ENCODE measurements at regions not wholly inside any gene's neighbourhood (a gene's known extent, or its start where the extent isn't known, plus 50 kb on each side); places are given as distances from the start of the nearest gene placed in this dataset.

DNA sequence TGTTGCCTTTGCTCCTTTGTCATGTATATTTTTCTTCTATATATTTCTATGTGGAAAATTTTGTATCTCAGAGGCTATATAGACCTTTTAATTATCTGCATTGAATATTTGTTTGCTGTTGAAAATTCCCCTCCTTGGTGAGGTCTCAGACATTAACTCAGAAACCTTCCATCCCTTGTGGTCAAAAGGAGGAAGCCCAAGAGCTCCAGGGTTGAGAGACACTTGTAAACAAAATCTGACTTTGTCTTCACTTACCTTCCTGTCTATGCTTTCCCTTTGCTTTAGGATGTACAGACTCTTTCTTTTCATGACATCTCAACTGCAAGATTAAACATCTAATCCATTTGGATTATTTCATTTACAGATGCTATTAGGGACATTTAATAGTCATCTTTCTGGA is 157.5 kb downstream of the PCDH20 start:
- TF ChIP-seq, protein P1, sequence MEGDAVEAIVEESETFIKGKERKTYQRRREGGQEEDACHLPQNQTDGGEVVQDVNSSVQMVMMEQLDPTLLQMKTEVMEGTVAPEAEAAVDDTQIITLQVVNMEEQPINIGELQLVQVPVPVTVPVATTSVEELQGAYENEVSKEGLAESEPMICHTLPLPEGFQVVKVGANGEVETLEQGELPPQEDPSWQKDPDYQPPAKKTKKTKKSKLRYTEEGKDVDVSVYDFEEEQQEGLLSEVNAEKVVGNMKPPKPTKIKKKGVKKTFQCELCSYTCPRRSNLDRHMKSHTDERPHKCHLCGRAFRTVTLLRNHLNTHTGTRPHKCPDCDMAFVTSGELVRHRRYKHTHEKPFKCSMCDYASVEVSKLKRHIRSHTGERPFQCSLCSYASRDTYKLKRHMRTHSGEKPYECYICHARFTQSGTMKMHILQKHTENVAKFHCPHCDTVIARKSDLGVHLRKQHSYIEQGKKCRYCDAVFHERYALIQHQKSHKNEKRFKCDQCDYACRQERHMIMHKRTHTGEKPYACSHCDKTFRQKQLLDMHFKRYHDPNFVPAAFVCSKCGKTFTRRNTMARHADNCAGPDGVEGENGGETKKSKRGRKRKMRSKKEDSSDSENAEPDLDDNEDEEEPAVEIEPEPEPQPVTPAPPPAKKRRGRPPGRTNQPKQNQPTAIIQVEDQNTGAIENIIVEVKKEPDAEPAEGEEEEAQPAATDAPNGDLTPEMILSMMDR (conservative IDR thresholded peaks at IDR 0.05; ENCODE audit: low read depth, low read length): no peak
- no peak overlapping the region for H3K4me3 ChIP-seq (ENCODE audit: low read depth, low read length)

DNA sequence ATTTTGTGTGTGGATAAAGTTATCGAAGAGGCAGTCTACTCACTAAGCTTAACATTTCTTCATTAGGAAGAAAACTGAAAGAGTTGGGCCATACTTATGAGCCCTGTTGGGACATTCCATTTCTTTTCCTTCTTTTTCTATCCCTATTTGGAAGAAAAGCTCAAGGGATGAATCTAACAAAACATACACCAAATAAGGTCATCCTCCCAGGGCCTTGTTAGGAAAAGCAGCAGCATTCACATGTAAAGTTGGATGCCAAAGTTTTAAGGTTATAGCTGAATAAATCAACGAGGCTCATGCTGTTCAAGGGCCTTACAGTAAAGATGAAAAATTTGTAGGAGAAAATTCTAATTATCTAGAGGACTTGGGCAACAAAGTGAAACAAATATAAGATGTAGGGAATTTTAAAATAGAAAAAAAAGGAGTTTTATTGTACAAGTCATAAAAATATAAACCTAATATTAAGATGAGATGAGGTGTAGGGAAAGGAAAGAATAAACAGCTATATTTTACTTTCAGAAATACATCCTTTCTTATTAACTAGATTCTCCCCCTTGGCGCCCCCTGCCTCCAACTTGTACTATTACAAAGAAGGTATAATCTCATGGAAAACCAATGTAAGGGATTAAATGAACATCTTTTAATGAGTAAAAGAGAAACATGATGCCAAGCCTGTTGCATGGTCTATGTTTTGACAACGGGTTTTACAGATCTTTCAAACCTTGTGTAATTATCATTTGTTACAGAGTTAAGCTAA is 160.4 kb downstream of the PCDH20 start:
- H3K4me3 ChIP-seq (ENCODE audit: low read depth, low read length): no peak overlapping the region
- TF ChIP-seq, protein P1 (conservative IDR thresholded peaks at IDR 0.05; ENCODE audit: low read depth, low read length): no peak
- DNase-seq (ENCODE audit: low read depth): no peak

More for the DNA sequence above, 157.5 kb downstream of the PCDH20 start:
- no peak for DNase-seq (ENCODE audit: low read depth)

DNA sequence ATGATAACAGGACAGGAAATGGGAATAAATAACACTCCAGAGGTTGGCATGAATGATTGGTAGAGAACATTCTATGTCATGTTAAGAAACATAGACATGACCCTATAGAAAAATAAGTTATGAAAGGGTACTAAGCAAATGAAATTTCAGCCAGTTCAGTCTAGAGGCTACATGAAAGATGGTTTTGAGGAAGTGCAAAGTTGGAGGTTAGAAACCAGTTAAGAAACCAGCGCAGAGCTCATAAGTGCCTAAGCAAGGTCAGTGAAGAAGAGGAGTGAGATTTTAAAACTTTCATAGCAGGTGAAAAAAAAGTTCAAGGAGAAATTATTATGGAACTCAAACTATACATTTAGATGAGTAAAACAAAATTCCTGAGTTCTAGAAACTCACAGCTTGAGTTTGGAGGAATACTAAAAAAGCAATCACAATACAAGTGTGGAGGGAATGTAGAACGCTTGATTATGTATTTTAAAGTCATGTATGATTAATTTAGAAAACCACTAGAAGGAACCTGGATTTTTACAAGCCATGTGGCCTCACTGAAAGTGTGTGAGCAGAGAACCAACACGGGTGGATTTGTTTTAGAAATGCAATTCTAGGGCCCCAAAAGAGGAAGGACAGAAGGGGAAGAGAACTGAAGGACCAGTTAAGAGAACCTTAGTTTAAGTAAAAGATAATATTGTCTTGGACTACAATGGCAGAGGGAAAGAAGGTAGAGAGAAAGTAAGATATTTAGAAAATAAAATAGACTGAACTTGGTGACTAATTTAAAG is 162.4 kb downstream of the PCDH20 start:
- no peak for DNase-seq (ENCODE audit: low read depth)

DNA sequence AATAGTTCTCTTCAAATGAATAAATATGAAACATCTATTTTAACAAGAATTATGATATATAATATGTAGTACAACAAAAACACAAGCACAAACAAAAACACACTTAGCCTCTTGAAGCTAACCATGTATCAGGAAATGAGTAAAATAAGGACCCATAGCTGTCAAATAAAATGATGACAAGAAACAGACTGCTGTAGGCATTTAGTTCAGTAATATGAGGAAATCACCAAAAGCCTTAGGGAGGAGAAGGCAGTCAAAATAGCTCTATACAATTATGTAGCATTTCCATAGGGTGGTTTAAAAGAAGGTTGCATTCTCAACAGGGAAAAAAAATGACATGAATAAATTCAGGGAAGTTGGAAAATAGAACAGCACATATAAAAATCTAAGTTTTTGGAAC is 163.4 kb downstream of the PCDH20 start:
- no peak overlapping the region for H3K4me3 ChIP-seq (ENCODE audit: low read depth, low read length)
- DNase-seq (ENCODE audit: low read depth): no peak
- TF ChIP-seq, protein P1 (conservative IDR thresholded peaks at IDR 0.05; ENCODE audit: low read depth, low read length): no peak

More for the DNA sequence above, 162.4 kb downstream of the PCDH20 start:
- no peak overlapping the region for H3K4me3 ChIP-seq (ENCODE audit: low read depth, low read length)
- TF ChIP-seq, protein P1 (conservative IDR thresholded peaks at IDR 0.05; ENCODE audit: low read depth, low read length): no peak

DNA sequence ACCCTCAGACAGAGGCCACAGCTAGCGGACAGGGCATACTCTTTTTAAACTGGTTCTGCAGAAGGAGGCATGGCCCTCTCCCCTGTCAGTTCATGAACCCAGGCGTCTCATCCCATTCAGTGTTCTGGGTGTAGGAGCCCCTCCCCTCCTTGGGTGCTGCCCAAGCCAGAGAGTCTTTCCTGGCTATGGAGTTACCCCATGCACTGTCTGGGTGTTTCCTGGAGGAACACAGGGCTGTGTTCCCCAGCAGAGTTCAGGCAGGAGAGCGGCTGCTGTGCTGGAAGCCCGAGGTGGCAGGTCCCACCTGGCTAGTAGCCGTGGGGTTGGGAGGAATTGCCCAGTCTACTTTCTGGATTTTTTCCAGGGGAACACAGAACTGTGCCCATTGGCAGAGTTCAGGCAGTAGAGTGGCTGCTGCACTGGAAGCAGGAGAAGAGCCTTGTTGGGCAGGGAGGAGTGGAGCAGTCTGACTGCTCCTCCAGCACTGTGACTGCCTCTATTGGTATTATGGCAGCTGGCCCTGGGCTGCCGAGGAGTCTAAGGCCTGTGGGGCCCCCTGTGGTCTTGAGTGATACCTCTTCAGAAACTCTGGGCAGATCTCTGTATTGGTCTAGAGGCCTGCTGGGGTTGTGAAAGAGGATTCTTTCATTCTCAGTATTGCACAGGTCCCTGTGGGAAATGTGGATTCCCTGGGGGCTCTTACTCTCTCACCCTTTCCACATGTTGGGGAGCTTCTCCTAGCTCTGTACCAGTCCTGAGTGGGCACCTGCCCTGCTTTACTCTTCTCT is 168.3 kb downstream of the PCDH20 start:
- TF ChIP-seq, protein P1 (conservative IDR thresholded peaks at IDR 0.05; ENCODE audit: low read depth, low read length): no peak
- H3K4me3 ChIP-seq (ENCODE audit: low read depth, low read length): no peak overlapping the region
- no peak for DNase-seq (ENCODE audit: low read depth)

DNA sequence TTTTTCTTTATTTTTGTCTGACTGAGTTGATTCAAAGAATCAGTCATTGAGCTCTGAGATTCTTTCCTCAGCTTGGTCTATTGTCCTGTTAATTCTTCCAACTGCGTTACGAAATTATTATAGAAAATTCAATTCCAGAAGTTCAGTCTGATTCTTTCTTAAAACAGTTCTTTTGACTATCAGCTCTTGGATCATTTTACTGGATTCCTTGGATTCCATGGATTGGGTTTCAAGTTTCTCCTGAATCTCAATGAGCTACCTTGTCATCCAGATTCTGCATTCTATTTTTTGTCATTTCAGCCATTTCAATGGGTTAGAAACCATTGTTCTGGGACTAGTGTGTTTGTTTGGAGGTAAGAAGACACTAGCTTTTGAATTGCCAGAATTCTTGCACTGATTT is 169.3 kb downstream of the PCDH20 start:
- TF ChIP-seq, protein P1 (conservative IDR thresholded peaks at IDR 0.05; ENCODE audit: low read depth, low read length): no peak
- H3K4me3 ChIP-seq (ENCODE audit: low read depth, low read length): no peak overlapping the region
- DNase-seq (ENCODE audit: low read depth): no peak

Data from choroid plexus epithelial cell (primary cell).